ENCODE measurements at regions not wholly inside any gene's neighbourhood (a gene's known extent, or its start where the extent isn't known, plus 50 kb on each side); places are given as distances from the start of the nearest gene placed in this dataset.

DNA sequence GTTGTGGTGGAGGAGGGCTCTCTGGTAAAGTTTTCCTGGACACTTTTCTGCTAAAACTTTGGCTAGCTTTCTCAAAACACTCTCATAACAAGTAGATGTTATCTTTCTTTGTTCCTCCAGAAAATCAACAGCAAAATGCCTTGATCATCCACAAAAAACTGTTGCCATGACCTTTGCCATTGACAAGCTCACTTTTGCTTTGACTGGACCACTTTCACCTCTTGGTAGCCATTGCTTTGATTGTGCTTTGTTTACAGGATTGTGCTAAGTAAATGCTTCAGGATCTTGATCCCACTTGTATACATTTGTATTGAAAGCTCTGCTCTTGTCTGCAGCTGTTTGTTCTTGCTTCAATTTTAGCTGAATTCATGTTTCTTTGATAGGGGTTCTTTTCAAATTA is 143.9 kb upstream of the NR3C1 start:
- no peak for TF ChIP-seq EZH2 (IDR thresholded peaks at IDR 0.05; ENCODE audit: borderline replicate concordance, low read depth, low read length, poor library complexity, severe bottlenecking)
- TF ChIP-seq, protein P1, sequence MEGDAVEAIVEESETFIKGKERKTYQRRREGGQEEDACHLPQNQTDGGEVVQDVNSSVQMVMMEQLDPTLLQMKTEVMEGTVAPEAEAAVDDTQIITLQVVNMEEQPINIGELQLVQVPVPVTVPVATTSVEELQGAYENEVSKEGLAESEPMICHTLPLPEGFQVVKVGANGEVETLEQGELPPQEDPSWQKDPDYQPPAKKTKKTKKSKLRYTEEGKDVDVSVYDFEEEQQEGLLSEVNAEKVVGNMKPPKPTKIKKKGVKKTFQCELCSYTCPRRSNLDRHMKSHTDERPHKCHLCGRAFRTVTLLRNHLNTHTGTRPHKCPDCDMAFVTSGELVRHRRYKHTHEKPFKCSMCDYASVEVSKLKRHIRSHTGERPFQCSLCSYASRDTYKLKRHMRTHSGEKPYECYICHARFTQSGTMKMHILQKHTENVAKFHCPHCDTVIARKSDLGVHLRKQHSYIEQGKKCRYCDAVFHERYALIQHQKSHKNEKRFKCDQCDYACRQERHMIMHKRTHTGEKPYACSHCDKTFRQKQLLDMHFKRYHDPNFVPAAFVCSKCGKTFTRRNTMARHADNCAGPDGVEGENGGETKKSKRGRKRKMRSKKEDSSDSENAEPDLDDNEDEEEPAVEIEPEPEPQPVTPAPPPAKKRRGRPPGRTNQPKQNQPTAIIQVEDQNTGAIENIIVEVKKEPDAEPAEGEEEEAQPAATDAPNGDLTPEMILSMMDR (conservative IDR thresholded peaks at IDR 0.05; ENCODE audit: low read depth, low read length) = no peak
- Histone ChIP-seq H3K36me3 (ENCODE audit: insufficient read depth, low read length, poor library complexity, severe bottlenecking) (no peaks in the 10 kb centered on the region), H3K27me3 (replicated peaks; ENCODE audit: insufficient read depth, low read depth, low read length, poor library complexity) (no peaks in the 10 kb centered on the region), H3K4me1 (ENCODE audit: insufficient read depth, low read length, poor library complexity, severe bottlenecking) (no peaks in the 10 kb centered on the region), H3K4me3 (ENCODE audit: low read depth, low read length, poor library complexity, severe bottlenecking) (no peak overlapping the region), H3K9me3 (ENCODE audit: low read depth, low read length, poor library complexity, severe bottlenecking) (no peaks in the 10 kb centered on the region), H3K27ac (ENCODE audit: low read depth, low read length, poor library complexity, severe bottlenecking) (no peak overlapping the region)
- DNase-seq (ENCODE audit: low spot score) = no peak
- ChIA-PET CTCF (no interaction called here), POLR2A (ENCODE audit: low non-redundant PET) (interaction anchor here (0.6 kb wide), 1 partner anchor 545 kb away, joined by 4 read pairs; no protein-coding TSS in a partner anchor)
- BruUV-seq (replicated peaks) = no TSS peak
- intact Hi-C loops (cut with micrococcal nuclease; ENCODE audit: unreplicated experiment) = no loop called here

DNA sequence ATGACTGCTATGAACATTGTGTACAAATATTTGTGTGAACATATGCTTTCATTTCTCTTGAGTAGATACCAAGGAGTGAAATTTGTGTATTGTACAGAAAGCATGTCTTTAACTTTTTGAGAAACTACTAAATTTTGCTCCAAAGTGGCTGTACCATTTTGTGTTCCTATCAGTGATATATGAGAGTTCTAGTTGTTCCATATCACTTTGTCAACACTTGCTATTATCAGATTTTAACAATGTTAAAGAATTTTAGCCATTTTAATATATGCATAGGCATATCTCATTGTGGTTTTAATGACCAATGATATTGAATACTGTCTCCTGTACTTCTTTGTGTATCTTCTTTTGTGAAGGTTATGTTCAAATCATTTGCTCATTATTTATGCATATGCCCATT is 142.9 kb upstream of the NR3C1 start:
- no peak overlapping the region for H3K27ac ChIP-seq (ENCODE audit: low read depth, low read length, poor library complexity, severe bottlenecking)
- no peak overlapping the region for H3K4me3 ChIP-seq (ENCODE audit: low read depth, low read length, poor library complexity, severe bottlenecking)
- intact Hi-C loops (cut with micrococcal nuclease; ENCODE audit: unreplicated experiment) = no loop called here
- no TSS peak for BruUV-seq (replicated peaks)
- H3K36me3 ChIP-seq (ENCODE audit: insufficient read depth, low read length, poor library complexity, severe bottlenecking) = no peaks in the 10 kb centered on the region
- ChIA-PET CTCF (no interaction called here), POLR2A (ENCODE audit: low non-redundant PET) (no interaction called here)
- no peaks in the 10 kb centered on the region for H3K27me3 ChIP-seq (replicated peaks; ENCODE audit: insufficient read depth, low read depth, low read length, poor library complexity)
- no peak for TF ChIP-seq EZH2 (IDR thresholded peaks at IDR 0.05; ENCODE audit: borderline replicate concordance, low read depth, low read length, poor library complexity, severe bottlenecking)
- TF ChIP-seq, protein P1 (conservative IDR thresholded peaks at IDR 0.05; ENCODE audit: low read depth, low read length) = no peak
- no peaks in the 10 kb centered on the region for H3K9me3 ChIP-seq (ENCODE audit: low read depth, low read length, poor library complexity, severe bottlenecking)
- no peaks in the 10 kb centered on the region for H3K4me1 ChIP-seq (ENCODE audit: insufficient read depth, low read length, poor library complexity, severe bottlenecking)
- no peak for DNase-seq (ENCODE audit: low spot score)

GRCh38 chr5:143544606-143545005 is 141.1 kb upstream of the NR3C1 start:
- H3K9me3 ChIP-seq (ENCODE audit: low read depth, low read length, poor library complexity, severe bottlenecking) = no peaks in the 10 kb centered on the region
- POLR2A ChIA-PET (ENCODE audit: low non-redundant PET) = no interaction called here
- no peak for TF ChIP-seq EZH2 (IDR thresholded peaks at IDR 0.05; ENCODE audit: borderline replicate concordance, low read depth, low read length, poor library complexity, severe bottlenecking)
- TF ChIP-seq, protein P1 (conservative IDR thresholded peaks at IDR 0.05; ENCODE audit: low read depth, low read length) = no peak
- H3K27me3 ChIP-seq (replicated peaks; ENCODE audit: insufficient read depth, low read depth, low read length, poor library complexity) = no peaks in the 10 kb centered on the region
- BruUV-seq (replicated peaks) = no TSS peak
- no peaks in the 10 kb centered on the region for H3K36me3 ChIP-seq (ENCODE audit: insufficient read depth, low read length, poor library complexity, severe bottlenecking)
- no peak for DNase-seq (ENCODE audit: low spot score)
- CTCF ChIA-PET = no interaction called here
- H3K4me3 ChIP-seq (ENCODE audit: low read depth, low read length, poor library complexity, severe bottlenecking) = no peak overlapping the region
- intact Hi-C loops (cut with micrococcal nuclease; ENCODE audit: unreplicated experiment) = no loop called here
- no peaks in the 10 kb centered on the region for H3K4me1 ChIP-seq (ENCODE audit: insufficient read depth, low read length, poor library complexity, severe bottlenecking)
- no peak overlapping the region for H3K27ac ChIP-seq (ENCODE audit: low read depth, low read length, poor library complexity, severe bottlenecking)
